Activated T-helper 1 cell treated with anti-CD3 and anti-CD28 coated beads, Interleukin-12 subunit alpha, Interleukin-12 subunit beta, Interleukin-2, Interleukin-4 antibody, amounts not matched to agents 30 ng/mL and 10 ng/mL and 1 ng/mL, durations not matched to agents 14 hours and 24 hours and 36 hours (primary cell): ENCODE measurements at regions not wholly inside any gene's neighbourhood (a gene's known extent, or its start where the extent isn't known, plus 50 kb on each side); places are given as distances from the start of the nearest gene placed in this dataset.

Experiments used
- DNase-seq: peaks from one replicate; pipeline ENCODE4 v3.0.0; 2021; ENCODE audit warnings: low spot score
- H3K27ac Mint-ChIP-seq: one replicate; pipeline ENCODE4 v1.8.0; 2021; ENCODE audit warnings: mild to moderate bottlenecking, mixed read lengths
- H3K27me3 Mint-ChIP-seq: one replicate; pipeline ENCODE4 v1.8.0; 2022; ENCODE audit warnings: mild to moderate bottlenecking, moderate library complexity, mixed read lengths; ENCODE audit not compliant: insufficient read depth
- H3K36me3 Mint-ChIP-seq: one replicate; pipeline ENCODE4 v1.8.0; 2021; ENCODE audit warnings: low read depth, mixed read lengths
- H3K4me1 Mint-ChIP-seq: one replicate; pipeline ENCODE4 v1.8.0; 2021; ENCODE audit warnings: low read depth, mixed read lengths
- H3K4me3 Mint-ChIP-seq: one replicate; pipeline ENCODE4 v1.8.0; 2021; ENCODE audit warnings: mild to moderate bottlenecking, moderate library complexity, mixed read lengths
- H3K9me3 Mint-ChIP-seq: one replicate; pipeline ENCODE4 v1.8.0; 2021; ENCODE audit warnings: mixed read lengths
- intact Hi-C: fragments of 100-400 bp; cut with micrococcal nuclease; formaldehyde crosslinking; loops from one replicate; pipeline ENCODE4 v1.15.1; 2024

DNA sequence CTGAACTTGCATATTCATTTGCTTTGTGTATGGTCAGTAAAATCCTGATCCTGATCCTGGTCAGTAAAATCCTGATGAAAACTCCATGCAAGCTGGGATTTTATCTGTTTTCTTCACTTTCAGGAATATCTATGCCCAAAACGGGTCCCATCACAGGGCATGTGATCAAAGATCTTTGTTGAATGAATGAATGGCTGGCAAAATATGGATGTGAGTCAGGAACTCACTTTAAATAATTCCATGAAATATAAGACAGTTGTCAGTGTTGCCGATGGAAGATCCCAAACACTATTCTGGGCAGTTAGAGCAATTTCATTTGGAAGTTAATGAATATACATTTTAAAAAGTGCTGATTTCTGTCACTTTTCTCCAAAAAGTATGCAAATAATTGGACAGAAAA is 598.4 kb downstream of the GBA3 start:
- peaks cover 4% of the 10 kb centered on the region for H3K27me3 Mint-ChIP-seq
- no peak overlapping the region for H3K4me3 Mint-ChIP-seq
- peaks cover 17% of the 10 kb centered on the region for H3K4me1 Mint-ChIP-seq
- H3K9me3 Mint-ChIP-seq = peaks cover 3% of the 10 kb centered on the region
- H3K27ac Mint-ChIP-seq = no peak overlapping the region
- no peak for DNase-seq
- intact Hi-C loops = loop anchor here (2.0 kb wide), 1 partner anchor 44 kb away; no protein-coding TSS in a partner anchor
- H3K36me3 Mint-ChIP-seq = no peaks in the 10 kb centered on the region

DNA sequence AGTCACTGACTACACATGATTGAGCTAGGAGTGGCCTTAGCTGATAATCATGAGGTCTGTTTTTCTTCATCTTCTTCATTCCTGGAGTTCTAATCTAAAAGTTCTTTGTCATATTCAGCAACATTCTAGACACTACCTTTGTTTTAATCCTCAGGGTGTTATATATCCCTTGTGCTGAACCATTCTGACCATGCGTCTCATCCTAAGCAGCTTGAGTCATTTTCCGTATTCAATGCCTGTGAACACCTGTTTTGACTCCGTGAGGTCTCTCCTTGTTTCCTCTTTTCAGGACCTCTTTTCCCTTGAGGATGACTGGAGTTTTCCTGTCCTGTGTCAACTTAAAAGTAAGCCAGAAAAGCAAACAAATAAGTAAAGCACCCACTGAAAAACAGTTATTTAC is 597.9 kb downstream of the GBA3 start:
- peaks cover 5% of the 10 kb centered on the region for H3K27me3 Mint-ChIP-seq
- peaks cover 3% of the 10 kb centered on the region for H3K9me3 Mint-ChIP-seq
- no peak overlapping the region for H3K4me3 Mint-ChIP-seq
- H3K36me3 Mint-ChIP-seq = no peaks in the 10 kb centered on the region
- no peak for DNase-seq
- H3K27ac Mint-ChIP-seq = no peak overlapping the region
- peaks cover 17% of the 10 kb centered on the region for H3K4me1 Mint-ChIP-seq
- intact Hi-C loops = loop anchor here (2.0 kb wide), 1 partner anchor 44 kb away; no protein-coding TSS in a partner anchor

DNA sequence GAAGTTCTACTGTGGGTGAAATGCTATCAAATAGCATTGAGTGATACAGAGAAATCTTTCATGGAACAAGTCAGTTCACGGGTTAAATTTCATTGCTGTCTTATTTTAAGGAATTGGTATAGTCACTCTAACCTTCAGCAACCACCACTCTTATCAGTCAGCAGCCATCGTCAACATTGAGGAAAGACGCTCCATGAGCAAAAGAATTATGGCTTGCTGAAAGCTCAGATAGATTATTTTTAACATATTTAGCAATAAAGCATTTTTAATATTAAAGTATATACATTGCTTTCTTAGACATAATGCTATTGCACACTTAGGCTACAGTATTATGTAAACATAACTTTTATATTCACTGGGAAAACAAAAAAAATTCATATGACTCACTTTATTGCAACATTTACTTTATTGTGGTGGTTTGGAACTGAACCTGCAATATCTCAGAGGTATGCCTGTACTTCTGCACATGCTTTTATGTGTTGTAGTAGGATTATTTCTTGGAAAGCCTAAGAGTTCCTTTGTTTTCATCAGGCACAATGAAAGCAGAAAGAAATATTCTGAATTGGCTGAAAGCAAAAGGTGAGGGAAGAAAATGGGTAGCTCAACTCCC is 586.7 kb downstream of the GBA3 start:
- intact Hi-C loops = no loop called here
- Mint-ChIP-seq H3K4me1 (no peaks in the 10 kb centered on the region), H3K4me3 (no peak overlapping the region), H3K27ac (no peak overlapping the region), H3K36me3 (no peaks in the 10 kb centered on the region), H3K9me3 (no peaks in the 10 kb centered on the region), H3K27me3 (peaks cover 1% of the 10 kb centered on the region)
- DNase-seq = no peak

DNA sequence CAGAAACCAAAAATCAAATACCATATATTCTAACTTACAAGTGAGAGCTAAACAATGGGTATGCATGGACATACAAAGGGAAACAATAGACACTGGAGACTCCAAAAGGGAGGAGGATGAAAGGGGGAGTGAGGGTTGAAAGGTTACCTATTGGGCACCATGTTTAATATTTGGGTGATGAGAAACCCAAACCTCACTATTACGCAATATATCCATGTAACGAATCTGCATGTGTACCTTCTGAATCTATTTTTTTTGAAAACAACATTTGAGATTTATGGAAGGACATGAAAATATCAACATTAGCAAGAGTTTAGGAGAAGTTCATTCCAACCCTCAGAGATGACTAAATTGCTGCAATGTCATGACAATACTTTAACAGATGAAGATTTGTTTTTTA is 586.1 kb downstream of the GBA3 start:
- Mint-ChIP-seq H3K9me3 (no peaks in the 10 kb centered on the region), H3K36me3 (no peaks in the 10 kb centered on the region), H3K27me3 (peaks cover 1% of the 10 kb centered on the region), H3K4me3 (no peak overlapping the region), H3K27ac (no peak overlapping the region), H3K4me1 (no peaks in the 10 kb centered on the region)
- intact Hi-C loops = no loop called here
- DNase-seq = no peak

DNA sequence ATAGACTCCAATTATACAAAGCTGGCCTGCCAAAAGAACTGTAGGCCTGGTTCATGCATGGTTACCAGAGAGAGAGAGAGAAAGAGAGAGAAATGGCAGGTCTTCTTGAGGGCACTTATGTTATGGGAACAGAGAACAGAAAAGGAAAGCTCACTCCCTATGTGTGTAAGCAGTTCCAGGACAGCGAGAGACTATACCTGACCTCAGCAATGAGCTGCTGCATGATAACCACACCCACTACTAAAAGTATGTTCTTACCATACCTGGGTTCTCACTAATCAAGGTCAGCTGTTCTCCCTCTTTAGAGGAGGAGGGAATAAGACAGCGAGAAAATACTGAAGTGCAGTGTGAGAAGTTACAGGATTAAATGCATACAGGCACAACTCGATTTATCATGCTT is 583.3 kb downstream of the GBA3 start:
- Mint-ChIP-seq H3K36me3 (no peaks in the 10 kb centered on the region), H3K27me3 (peaks cover 1% of the 10 kb centered on the region), H3K4me3 (no peak overlapping the region), H3K9me3 (no peaks in the 10 kb centered on the region), H3K27ac (no peak overlapping the region), H3K4me1 (no peaks in the 10 kb centered on the region)
- no peak for DNase-seq
- intact Hi-C loops = no loop called here

DNA sequence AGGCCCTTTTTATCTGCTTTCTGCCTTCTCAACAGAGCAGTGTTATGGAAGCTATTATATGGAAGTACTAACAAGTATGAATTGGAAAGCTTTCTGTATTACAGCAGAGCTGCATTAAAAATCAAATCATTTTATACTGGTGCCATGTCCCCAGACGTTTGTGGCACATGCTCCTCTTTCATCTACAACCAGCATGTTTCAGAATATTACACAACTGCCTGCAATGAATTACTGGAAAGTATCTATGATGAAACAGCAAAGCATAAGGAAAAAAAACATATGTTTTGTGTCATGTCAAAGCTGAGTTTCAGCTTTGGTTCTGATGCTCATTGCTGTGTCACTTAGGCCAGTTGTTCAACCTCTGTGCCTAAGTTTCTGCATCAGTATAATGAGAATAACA is 576.8 kb downstream of the GBA3 start:
- no peaks in the 10 kb centered on the region for H3K9me3 Mint-ChIP-seq
- no peak overlapping the region for H3K27ac Mint-ChIP-seq
- DNase-seq = no peak
- intact Hi-C loops = no loop called here
- no peaks in the 10 kb centered on the region for H3K4me1 Mint-ChIP-seq
- H3K36me3 Mint-ChIP-seq = no peaks in the 10 kb centered on the region
- H3K4me3 Mint-ChIP-seq = no peak overlapping the region
- peaks cover 4% of the 10 kb centered on the region for H3K27me3 Mint-ChIP-seq

DNA sequence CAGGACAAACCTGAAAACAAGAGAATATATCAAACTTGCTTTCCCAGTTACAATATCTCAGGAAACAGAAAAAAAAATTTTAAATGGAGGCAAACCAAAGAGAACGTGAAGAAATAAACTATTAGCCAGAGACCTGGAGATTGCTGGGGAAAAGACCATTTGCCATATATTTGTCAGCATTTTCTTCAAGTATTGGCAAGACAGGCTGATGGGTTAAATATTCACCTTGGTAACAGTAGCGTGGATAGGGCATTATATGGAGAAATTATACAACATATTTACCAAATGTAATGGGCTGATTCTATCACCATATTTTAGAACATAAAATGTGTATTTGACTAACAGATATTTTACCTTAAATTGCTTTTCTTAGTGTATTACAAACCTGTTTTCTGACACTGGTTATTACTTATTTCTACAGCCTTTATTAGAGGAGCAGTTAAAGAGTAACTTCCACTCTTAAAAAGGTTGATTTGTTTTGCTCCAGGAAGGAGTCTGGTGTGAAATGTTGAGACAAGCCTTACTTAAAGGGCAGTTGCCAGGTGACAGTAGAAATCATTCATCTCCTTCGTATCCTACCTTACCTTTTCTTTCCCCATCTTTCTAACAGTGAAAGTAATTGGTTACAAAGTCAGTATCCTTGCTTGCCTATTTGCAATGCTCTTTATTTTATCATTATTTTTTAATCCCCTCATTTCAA is 575.5 kb downstream of the GBA3 start:
- DNase-seq = no peak
- H3K36me3 Mint-ChIP-seq = no peaks in the 10 kb centered on the region
- no peak overlapping the region for H3K27ac Mint-ChIP-seq
- H3K9me3 Mint-ChIP-seq = no peaks in the 10 kb centered on the region
- intact Hi-C loops = no loop called here
- H3K4me3 Mint-ChIP-seq = no peak overlapping the region
- no peaks in the 10 kb centered on the region for H3K4me1 Mint-ChIP-seq
- H3K27me3 Mint-ChIP-seq = peaks cover 4% of the 10 kb centered on the region

DNA sequence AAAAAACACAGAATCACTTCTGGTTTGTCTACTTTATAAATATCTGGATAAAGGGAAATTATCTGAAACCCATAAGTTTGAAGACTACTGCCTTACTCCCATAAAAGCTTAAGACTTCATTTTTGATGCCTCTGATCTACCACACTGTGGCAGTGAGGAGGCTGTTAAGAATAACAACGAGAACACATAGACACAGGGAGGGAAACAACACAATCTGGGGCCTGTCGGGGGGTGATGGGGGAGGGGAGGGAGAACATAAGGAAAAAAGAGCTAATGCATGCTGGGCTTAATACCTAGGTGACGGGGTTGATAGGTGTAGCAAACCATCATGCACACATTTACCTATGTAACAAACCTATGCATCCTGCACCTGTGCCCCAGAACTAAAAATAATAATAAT is 573.7 kb downstream of the GBA3 start:
- H3K27ac Mint-ChIP-seq = no peak overlapping the region
- intact Hi-C loops = no loop called here
- no peak for DNase-seq
- H3K27me3 Mint-ChIP-seq = peaks cover 4% of the 10 kb centered on the region
- no peaks in the 10 kb centered on the region for H3K4me1 Mint-ChIP-seq
- H3K4me3 Mint-ChIP-seq = no peak overlapping the region
- no peaks in the 10 kb centered on the region for H3K36me3 Mint-ChIP-seq
- no peaks in the 10 kb centered on the region for H3K9me3 Mint-ChIP-seq

- Mint-ChIP-seq H3K36me3 (no peaks in the 10 kb centered on the region), H3K4me3 (no peak overlapping the region), H3K4me1 (no peaks in the 10 kb centered on the region), H3K27ac (no peak overlapping the region), H3K27me3 (no peaks in the 10 kb centered on the region), H3K9me3 (no peaks in the 10 kb centered on the region)
- intact Hi-C loops = no loop called here
- DNase-seq = no peak
Measured at GRCh38 chr4:23260511-23260910, 567.8 kb downstream of the GBA3 start.

DNA sequence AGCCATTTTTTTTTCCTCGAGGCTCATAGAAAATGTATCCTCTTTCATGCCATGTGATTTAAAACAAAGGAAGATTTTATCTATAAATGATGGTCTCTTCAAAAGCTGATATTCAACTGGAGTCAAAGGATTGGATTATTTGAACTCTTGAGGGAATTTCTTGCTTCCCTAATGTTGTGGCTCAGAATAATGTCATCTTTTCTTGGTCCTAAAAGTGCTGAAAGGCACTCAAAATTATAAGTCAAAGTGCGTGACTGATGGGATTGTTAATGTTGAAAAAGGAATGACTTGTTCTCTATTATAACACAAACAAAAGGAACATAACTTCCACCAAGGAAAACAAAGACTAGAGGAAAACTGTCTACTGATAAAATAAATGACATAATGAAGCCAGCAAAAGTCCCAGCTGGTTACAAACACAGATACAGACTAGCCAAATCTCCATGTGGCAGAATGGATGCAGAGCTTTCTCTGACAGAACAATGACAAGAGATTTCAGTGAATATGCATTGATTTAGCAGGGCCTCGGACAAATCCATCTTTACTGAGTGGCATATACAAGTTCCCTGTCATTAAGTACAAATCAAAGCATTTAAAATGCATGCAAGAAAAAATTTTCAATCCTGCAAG is 552.6 kb downstream of the GBA3 start:
- DNase-seq = no peak
- Mint-ChIP-seq H3K4me1 (no peaks in the 10 kb centered on the region), H3K36me3 (no peaks in the 10 kb centered on the region), H3K27me3 (peaks cover 4% of the 10 kb centered on the region), H3K27ac (no peak overlapping the region), H3K9me3 (no peaks in the 10 kb centered on the region), H3K4me3 (no peak overlapping the region)
- intact Hi-C loops = no loop called here

DNA sequence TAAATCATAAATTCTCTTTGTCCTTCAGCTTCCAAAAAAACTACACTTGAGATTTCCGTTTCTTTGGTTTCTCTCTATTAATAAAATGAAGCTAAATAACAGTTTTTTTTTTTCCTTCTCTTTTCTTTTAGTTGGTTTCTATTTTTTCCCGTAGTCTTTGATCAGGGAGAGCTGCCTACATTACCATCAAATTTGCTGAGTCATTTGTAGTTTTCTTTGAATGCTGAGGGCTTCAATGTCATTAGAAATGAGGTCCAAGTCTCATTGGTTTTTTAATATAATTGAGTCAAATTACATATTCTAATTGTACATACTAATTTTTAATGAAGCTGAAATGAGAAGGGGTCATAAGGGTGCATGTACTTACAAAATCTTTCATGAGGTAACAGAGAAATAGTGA is 550.2 kb downstream of the GBA3 start:
- Mint-ChIP-seq H3K27ac (no peak overlapping the region), H3K4me1 (no peaks in the 10 kb centered on the region), H3K4me3 (no peak overlapping the region), H3K27me3 (peaks cover 1% of the 10 kb centered on the region), H3K36me3 (no peaks in the 10 kb centered on the region), H3K9me3 (no peaks in the 10 kb centered on the region)
- intact Hi-C loops = no loop called here
- no peak for DNase-seq

- H3K4me3 Mint-ChIP-seq = no peak overlapping the region
- no peak overlapping the region for H3K27ac Mint-ChIP-seq
- H3K9me3 Mint-ChIP-seq = no peaks in the 10 kb centered on the region
- peaks cover 1% of the 10 kb centered on the region for H3K27me3 Mint-ChIP-seq
- DNase-seq = no peak
- intact Hi-C loops = no loop called here
- no peaks in the 10 kb centered on the region for H3K36me3 Mint-ChIP-seq
- H3K4me1 Mint-ChIP-seq = no peaks in the 10 kb centered on the region
Measured at GRCh38 chr4:23241408-23241807, 548.7 kb downstream of the GBA3 start.

DNA sequence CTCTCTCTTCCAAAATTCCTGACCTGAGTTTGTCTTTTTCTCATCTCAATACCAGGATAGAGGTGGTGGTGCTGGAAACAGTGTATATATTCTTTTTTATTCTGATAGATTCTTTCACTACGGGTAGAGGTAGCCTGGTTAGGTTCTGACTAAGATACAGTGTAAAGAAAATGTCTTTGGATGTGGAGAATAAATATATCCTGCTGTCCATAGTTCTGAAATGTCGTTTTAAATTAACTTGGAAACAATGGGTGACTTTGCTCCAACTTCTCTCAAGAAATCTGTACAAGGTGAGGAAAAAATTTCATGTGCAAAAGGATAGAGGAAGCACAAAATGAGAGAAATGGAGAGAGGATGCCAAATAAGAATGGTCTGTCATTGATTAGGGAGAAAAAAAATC is 546.1 kb downstream of the GBA3 start:
- Mint-ChIP-seq H3K4me1 (no peaks in the 10 kb centered on the region), H3K36me3 (no peaks in the 10 kb centered on the region)

More for the DNA sequence above, 546.1 kb downstream of the GBA3 start:
- Mint-ChIP-seq H3K27ac (no peak overlapping the region), H3K9me3 (no peaks in the 10 kb centered on the region), H3K4me3 (no peak overlapping the region), H3K27me3 (peaks cover 1% of the 10 kb centered on the region)
- no peak for DNase-seq
- intact Hi-C loops = no loop called here
